Hepatocyte (in vitro differentiated cells): ENCODE measurements at regions not wholly inside any gene's neighbourhood (a gene's known extent, or its start where the extent isn't known, plus 50 kb on each side); places are given as distances from the start of the nearest gene placed in this dataset.

Experiments used
- CTCF ChIP-seq: fragments of 200-600 bp; sonication (generic); IDR thresholded peaks from 2 replicates; pipeline ENCODE4 v1.5.1; 2016; ENCODE audit warnings: antibody characterized with exemption, mild to moderate bottlenecking; ENCODE audit not compliant: poor library complexity
- EZH2phosphoT487 ChIP-seq: fragments of 200-600 bp; sonication (generic); IDR thresholded peaks from one replicate; pipeline ENCODE4 v1.6.1; 2018; ENCODE audit warnings: antibody characterized with exemption, mild to moderate bottlenecking, low read depth, moderate library complexity; ENCODE audit not compliant: unreplicated experiment, severe bottlenecking

GRCh38 chr4:120327276-120327675, 260.6 kb upstream of the MAD2L1 start:
- TF ChIP-seq CTCF, result no peak
- TF ChIP-seq EZH2phosphoT487, result no peak
